Activated CD8-positive, alpha-beta T cell treated with anti-CD3 and anti-CD28 coated beads for 36 hours (primary cell): ENCODE measurements at regions not wholly inside any gene's neighbourhood (a gene's known extent, or its start where the extent isn't known, plus 50 kb on each side); places are given as distances from the start of the nearest gene placed in this dataset.

Experiments used
- ATAC-seq: fragments of 200-7000 bp; cut with Tn5 transposase; one replicate; pipeline ENCODE4 v1.10.0; 2021; ENCODE audit warnings: mild to moderate bottlenecking, moderate library complexity
- CTCF ChIA-PET: fragments of 350-600 bp; sonication (Branson Sonifier 250); formaldehyde crosslinking; loops from one replicate; lab custom pipeline; 2021; ENCODE audit warnings: antibody characterized with exemption; lab: Charles Lee
- POLR2A ChIA-PET: fragments of 350-600 bp; sonication (Branson Sonifier 250); formaldehyde crosslinking; loops from one replicate; lab custom pipeline; 2021; ENCODE audit warnings: antibody characterized with exemption; lab: Charles Lee
- DNase-seq: peaks from one replicate; pipeline ENCODE4 v3.0.0-alpha.2; 2020
- H3K27ac Mint-ChIP-seq: one replicate; pipeline ENCODE4 v1.8.0; 2021; ENCODE audit warnings: mild to moderate bottlenecking, mixed read lengths
- H3K27me3 Mint-ChIP-seq: one replicate; pipeline ENCODE4 v1.8.0; 2021; ENCODE audit warnings: mixed read lengths
- H3K36me3 Mint-ChIP-seq: one replicate; pipeline ENCODE4 v1.8.0; 2021; ENCODE audit warnings: low read depth, mixed read lengths
- H3K4me1 Mint-ChIP-seq: one replicate; pipeline ENCODE4 v1.8.0; 2021; ENCODE audit warnings: low read depth, mixed read lengths
- H3K4me3 Mint-ChIP-seq: one replicate; pipeline ENCODE4 v1.8.0; 2021; ENCODE audit warnings: mild to moderate bottlenecking, moderate library complexity, mixed read lengths
- H3K9me3 Mint-ChIP-seq: one replicate; pipeline ENCODE4 v1.8.0; 2021; ENCODE audit warnings: mixed read lengths
- intact Hi-C: fragments of 100-400 bp; cut with micrococcal nuclease; formaldehyde crosslinking; loops from one replicate; pipeline ENCODE4 v1.10.0; 2022
- TF ChIP-seq, protein P1 (sequence below): fragments of 200-600 bp; IDR thresholded peaks from one replicate; pipeline ENCODE4 v1.8.0; 2022; ENCODE audit warnings: antibody characterized with exemption, mild to moderate bottlenecking

DNA sequence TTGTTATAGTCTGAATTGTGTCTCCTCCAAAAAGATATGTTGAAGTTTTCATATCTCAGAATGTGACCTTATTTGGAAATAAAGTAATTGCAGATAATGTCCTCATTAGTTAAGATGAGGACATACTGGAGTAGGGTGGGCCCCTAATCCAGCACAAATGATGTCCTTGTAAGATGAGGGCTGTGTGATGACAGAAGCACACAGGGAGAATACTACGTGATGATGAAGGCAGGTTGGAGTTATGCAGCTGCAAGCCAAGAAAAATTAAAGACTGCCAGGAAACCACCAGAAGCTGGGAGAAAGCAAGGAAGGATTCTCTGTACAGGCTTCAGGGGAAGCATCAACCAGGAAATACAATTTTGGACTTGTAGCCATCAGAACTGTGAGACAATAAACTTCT is 58.3 kb upstream of the PNPT1 start:
- Mint-ChIP-seq H3K4me1 (no peaks in the 10 kb centered on the region), H3K4me3 (no peak overlapping the region), H3K27me3 (peaks cover 3% of the 10 kb centered on the region), H3K27ac (no peak overlapping the region), H3K36me3 (no peaks in the 10 kb centered on the region), H3K9me3 (no peaks in the 10 kb centered on the region)
- POLR2A ChIA-PET = no interaction called here
- no peak for ATAC-seq
- TF ChIP-seq, protein P1, sequence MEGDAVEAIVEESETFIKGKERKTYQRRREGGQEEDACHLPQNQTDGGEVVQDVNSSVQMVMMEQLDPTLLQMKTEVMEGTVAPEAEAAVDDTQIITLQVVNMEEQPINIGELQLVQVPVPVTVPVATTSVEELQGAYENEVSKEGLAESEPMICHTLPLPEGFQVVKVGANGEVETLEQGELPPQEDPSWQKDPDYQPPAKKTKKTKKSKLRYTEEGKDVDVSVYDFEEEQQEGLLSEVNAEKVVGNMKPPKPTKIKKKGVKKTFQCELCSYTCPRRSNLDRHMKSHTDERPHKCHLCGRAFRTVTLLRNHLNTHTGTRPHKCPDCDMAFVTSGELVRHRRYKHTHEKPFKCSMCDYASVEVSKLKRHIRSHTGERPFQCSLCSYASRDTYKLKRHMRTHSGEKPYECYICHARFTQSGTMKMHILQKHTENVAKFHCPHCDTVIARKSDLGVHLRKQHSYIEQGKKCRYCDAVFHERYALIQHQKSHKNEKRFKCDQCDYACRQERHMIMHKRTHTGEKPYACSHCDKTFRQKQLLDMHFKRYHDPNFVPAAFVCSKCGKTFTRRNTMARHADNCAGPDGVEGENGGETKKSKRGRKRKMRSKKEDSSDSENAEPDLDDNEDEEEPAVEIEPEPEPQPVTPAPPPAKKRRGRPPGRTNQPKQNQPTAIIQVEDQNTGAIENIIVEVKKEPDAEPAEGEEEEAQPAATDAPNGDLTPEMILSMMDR = no peak
- intact Hi-C loops = no loop called here
- CTCF ChIA-PET = no interaction called here
- DNase-seq = no peak

DNA sequence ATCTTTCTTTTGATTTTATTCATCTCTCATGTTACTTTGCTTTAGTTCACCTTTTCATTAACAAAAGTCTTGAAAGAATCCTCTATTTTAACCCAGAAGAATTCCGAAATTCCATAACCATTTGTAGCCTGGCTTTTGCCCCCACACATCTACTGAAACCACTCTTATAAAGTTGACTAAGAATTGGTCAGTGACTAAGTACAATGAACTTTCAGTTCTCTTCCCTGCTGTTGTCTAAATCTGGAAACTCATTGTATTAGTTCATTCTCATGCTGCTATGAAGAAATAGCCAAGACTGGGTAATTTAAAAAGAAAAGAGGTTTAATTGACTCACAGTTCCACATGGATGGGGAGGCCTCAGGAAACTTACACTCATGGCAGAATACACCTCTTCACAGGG is 49.9 kb upstream of the PNPT1 start:
- DNase-seq = no peak
- ChIA-PET CTCF (no interaction called here), POLR2A (no interaction called here)

More for the DNA sequence above, 49.9 kb upstream of the PNPT1 start:
- no peaks in the 10 kb centered on the region for H3K9me3 Mint-ChIP-seq
- ATAC-seq = no peak
- H3K36me3 Mint-ChIP-seq = no peaks in the 10 kb centered on the region
- no peak overlapping the region for H3K27ac Mint-ChIP-seq
- TF ChIP-seq, protein P1 = no peak
- H3K4me1 Mint-ChIP-seq = no peaks in the 10 kb centered on the region
- H3K27me3 Mint-ChIP-seq = peaks cover 14% of the 10 kb centered on the region
- no peak overlapping the region for H3K4me3 Mint-ChIP-seq
- intact Hi-C loops = no loop called here
